ENCODE measurements at regions not wholly inside any gene's neighbourhood (a gene's known extent, or its start where the extent isn't known, plus 50 kb on each side); places are given as distances from the start of the nearest gene placed in this dataset.

GRCh38 chr11:45453721-45454120 is 167.6 kb upstream of the SYT13 start:
- no peaks in the 10 kb centered on the region for H3K9me3 ChIP-seq (ENCODE audit: low read length)
- in situ Hi-C loops (cut with HindIII; ENCODE audit: extremely low pct_ligation_motif_present, low pct_unique_long_range_greater_than_20kb) (loop anchor here (10.0 kb wide), 1 partner anchor 61 kb away; no protein-coding TSS in a partner anchor), intact Hi-C loops (cut with micrococcal nuclease; ENCODE audit: unreplicated experiment) (no loop called here)
- no peak overlapping the region for H3K4me3 ChIP-seq (replicated peaks in 1 of 3; ENCODE audit: insufficient read depth in 1 of 3, low read depth in 2 of 3, low read length in 3 of 3)
- BruUV-seq (replicated peaks): no TSS peak
- no peak overlapping the region for H2AFZ ChIP-seq (ENCODE audit: low read length)
- WGBS (ENCODE audit: low lambda C conversion rate): 49% methylated on average over 2 of the region's 4 CpGs
- peaks cover 1 to 17% of the 10 kb centered on the region in 2 experiments; a peak in 3 of 5 replicates for H3K27me3 ChIP-seq (ENCODE audit: control insufficient read depth in 1 of 2, insufficient read depth in 2 of 2, low read length in 2 of 2)
- DNase-seq (ENCODE audit: low spot score) (no peak), ATAC-seq (no peak), FAIRE-seq (no peak)
- H3K79me2 ChIP-seq (ENCODE audit: insufficient read depth, low read length): no peaks in the 10 kb centered on the region
- CTCF ChIA-PET (ENCODE audit: low intra/inter-chr PET ratio, low total read pairs): no interaction called here
- peaks cover 10% of the 10 kb centered on the region; the same call in 1 of the 2 replicates for H3K4me1 ChIP-seq (ENCODE audit: insufficient read depth, low read length)
- H3K27ac ChIP-seq (ENCODE audit: extremely low read length, insufficient read depth, low read length): no peak overlapping the region
- no peak overlapping the region for H3K9ac ChIP-seq (ENCODE audit: insufficient read depth, low read depth, low read length)
- no peaks in the 10 kb centered on the region for H4K20me1 ChIP-seq (ENCODE audit: insufficient read depth, low read length)
- no peak for TF ChIP-seq ZHX1 (CRISPR knock-in tag; IDR thresholded peaks at IDR 0.05; ENCODE audit: low read depth)
- no peak for TF ChIP-seq ZSCAN31 (CRISPR knock-in tag; IDR thresholded peaks at IDR 0.05; ENCODE audit: low read depth)
- H3K36me3 ChIP-seq (replicated peaks in 1 of 2; ENCODE audit: control insufficient read depth in 1 of 2, insufficient read depth in 2 of 2, low read length in 2 of 2): no peaks in the 10 kb centered on the region
- POLR2A ChIA-PET: no interaction called here
- no peak overlapping the region for H3K4me2 ChIP-seq (ENCODE audit: low read depth, low read length)

GRCh38 chr11:45451766-45452440 is 165.8 kb upstream of the SYT13 start:
- POLR2A ChIA-PET: no interaction called here
- CTCF ChIA-PET (ENCODE audit: low intra/inter-chr PET ratio, low total read pairs): no interaction called here
- Histone ChIP-seq H3K36me3 (replicated peaks in 1 of 2; ENCODE audit: control insufficient read depth in 1 of 2, insufficient read depth in 2 of 2, low read length in 2 of 2) (no peaks in the 10 kb centered on the region), H3K4me3 (replicated peaks in 1 of 3; ENCODE audit: insufficient read depth in 1 of 3, low read depth in 2 of 3, low read length in 3 of 3) (no peak overlapping the region), H4K20me1 (ENCODE audit: insufficient read depth, low read length) (no peaks in the 10 kb centered on the region), H3K79me2 (ENCODE audit: insufficient read depth, low read length) (no peaks in the 10 kb centered on the region), H3K9me3 (ENCODE audit: low read length) (no peaks in the 10 kb centered on the region), H2AFZ (ENCODE audit: low read length) (no peak overlapping the region), H3K4me2 (ENCODE audit: low read depth, low read length) (no peak overlapping the region), H3K27me3 (ENCODE audit: control insufficient read depth in 1 of 2, insufficient read depth in 2 of 2, low read length in 2 of 2) (peaks cover 3 to 24% of the 10 kb centered on the region in 2 experiments; a peak in 3 of 5 replicates), H3K27ac (ENCODE audit: extremely low read length, insufficient read depth, low read length) (no peak overlapping the region), H3K4me1 (ENCODE audit: insufficient read depth, low read length) (peaks cover 7% of the 10 kb centered on the region; the same call in 1 of the 2 replicates), H3K9ac (ENCODE audit: insufficient read depth, low read depth, low read length) (no peak overlapping the region)
- FAIRE-seq (no peak), DNase-seq (ENCODE audit: low spot score) (no peak), ATAC-seq (no peak)
- no peak for TF ChIP-seq KDM4B (CRISPR knock-in tag; IDR thresholded peaks at IDR 0.05)
- no peak for TF ChIP-seq ZNF451 (CRISPR knock-in tag; IDR thresholded peaks at IDR 0.05)
- TF ChIP-seq MIER2 (CRISPR knock-in tag; IDR thresholded peaks at IDR 0.05): no peak
- TF ChIP-seq HOXA9 (CRISPR knock-in tag; IDR thresholded peaks at IDR 0.05; ENCODE audit: borderline replicate concordance): no peak
- TF ChIP-seq ZNF713 (CRISPR knock-in tag; IDR thresholded peaks at IDR 0.05): no peak
- no peak for TF ChIP-seq ZNF768 (CRISPR knock-in tag; IDR thresholded peaks at IDR 0.05)
- no peak for TF ChIP-seq SETDB1 (CRISPR knock-in tag; IDR thresholded peaks at IDR 0.05; ENCODE audit: borderline replicate concordance)
- no peak for TF ChIP-seq ZNF276 (CRISPR knock-in tag; IDR thresholded peaks at IDR 0.05; ENCODE audit: low read depth)
- TF ChIP-seq PBX3 (CRISPR knock-in tag; IDR thresholded peaks at IDR 0.05; ENCODE audit: borderline replicate concordance): no peak
- intact Hi-C loops (cut with micrococcal nuclease; ENCODE audit: unreplicated experiment): no loop called here
- no TSS peak for BruUV-seq (replicated peaks)
- 5% methylated on average over 8 of the region's 8 CpGs for WGBS (ENCODE audit: low lambda C conversion rate)
- in situ Hi-C loops (cut with HindIII; ENCODE audit: extremely low pct_ligation_motif_present, low pct_unique_long_range_greater_than_20kb): loop anchor here (10.0 kb wide), 1 partner anchor 63 kb away; no protein-coding TSS in a partner anchor
